SW480 (cell line): ENCODE measurements at regions not wholly inside any gene's neighbourhood (a gene's known extent, or its start where the extent isn't known, plus 50 kb on each side); places are given as distances from the start of the nearest gene placed in this dataset.

ENCODE experiments used
- DNase-seq: peaks from one replicate; pipeline ENCODE4 v3.0.0-alpha.2; 2016; ENCODE audit warnings: low spot score

DNA sequence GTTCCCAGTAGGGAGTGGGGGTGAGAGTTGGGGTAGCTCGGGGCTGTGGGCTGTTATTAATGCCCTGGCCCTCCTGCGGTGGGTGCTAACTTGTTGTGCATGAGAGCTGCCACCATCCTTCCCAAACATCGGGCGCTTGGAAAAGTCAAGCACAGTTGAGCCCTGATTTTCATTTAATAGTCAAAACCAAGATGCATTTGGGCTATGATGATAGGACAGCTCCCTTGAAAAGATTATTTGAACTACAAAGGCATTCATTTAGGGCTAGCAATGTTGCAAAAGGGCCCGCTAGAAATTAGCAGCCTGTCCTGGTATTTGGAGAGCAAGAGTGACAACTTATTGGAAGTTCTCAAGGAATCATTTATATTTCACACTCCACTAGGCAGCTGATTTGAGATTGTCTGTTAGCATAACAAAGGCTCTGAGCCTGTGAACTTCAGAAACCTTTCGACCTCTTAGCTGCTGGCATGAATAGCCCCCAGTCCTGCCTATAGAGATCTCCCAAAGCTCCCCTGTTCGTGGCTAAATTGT, 128.2 kb upstream of the TMEM161B start:
- DNase-seq: no peak

DNA sequence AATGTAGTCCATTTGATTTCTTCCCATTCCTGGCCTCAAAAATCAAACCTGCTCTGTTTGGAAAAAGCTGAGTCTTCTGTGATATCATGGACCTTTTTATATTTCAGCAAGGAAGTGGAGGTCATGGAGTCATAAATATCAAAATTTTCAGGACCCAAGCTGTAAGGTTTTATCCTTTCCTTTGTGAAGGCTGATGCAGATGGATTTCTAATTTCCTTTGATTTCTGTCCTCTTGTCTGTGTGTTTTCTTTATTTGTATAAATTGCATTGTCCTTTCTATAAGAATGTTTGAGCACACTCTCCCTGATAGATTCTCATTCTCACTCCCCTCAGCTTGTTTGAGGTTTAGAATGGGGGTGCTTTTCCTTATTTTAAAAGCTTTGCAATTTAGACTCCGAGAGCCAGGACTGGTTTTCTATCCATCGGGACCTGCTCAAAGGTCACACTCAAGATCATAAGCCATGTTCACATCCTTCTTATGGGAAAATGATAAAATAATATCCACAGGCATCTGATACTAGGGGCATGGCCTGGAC, 127.4 kb upstream of the TMEM161B start:
- DNase-seq: no peak

DNA sequence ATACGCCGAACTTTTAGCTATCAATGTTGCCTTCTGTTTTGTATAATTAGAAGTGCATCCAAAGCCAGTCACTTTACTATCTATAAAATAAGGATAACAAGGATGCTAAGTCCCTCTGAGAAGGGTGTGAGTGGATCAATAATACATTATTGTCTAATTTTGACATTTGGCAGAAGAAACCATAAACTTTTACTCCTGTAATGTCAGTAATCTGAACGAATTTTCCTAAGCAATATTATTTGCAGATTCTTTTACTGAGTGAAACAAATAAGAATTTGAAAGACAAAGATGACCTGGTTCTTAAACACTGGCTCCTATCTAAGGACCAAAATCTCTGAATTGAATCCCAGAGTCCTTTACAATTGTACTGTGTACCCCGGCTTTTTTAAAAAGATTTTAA, 126.6 kb upstream of the TMEM161B start:
- no peak for DNase-seq

DNA sequence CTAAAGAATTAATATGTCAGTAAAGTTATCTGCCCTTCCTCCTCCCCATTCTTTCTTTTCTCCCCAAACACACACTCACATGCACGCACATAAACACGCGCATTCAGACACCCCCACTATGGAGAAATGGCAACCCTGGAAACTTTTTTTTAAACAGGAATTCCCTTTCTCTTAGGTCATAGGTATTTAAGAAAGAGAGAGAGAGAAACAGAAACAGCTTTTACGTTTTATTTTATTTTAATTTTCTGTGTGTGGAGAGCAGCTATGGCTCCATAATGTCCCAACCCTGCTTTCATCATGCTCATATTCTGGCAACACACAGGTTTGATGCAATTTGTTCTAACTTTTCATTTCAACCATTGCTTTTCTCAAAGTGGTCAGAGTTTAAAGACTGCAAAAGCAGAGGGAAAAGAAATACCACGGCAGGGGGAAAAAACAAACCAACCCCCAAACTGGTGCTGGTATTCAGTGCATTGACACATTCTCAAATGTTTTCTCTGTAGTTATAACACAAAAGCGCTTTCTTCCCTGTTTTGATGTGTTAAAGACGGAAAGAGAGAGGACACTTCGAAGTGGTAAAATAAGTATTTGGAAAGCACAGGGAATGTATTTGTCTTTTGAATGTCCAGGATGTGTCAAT, 126.0 kb upstream of the TMEM161B start:
- DNase-seq: no peak

DNA sequence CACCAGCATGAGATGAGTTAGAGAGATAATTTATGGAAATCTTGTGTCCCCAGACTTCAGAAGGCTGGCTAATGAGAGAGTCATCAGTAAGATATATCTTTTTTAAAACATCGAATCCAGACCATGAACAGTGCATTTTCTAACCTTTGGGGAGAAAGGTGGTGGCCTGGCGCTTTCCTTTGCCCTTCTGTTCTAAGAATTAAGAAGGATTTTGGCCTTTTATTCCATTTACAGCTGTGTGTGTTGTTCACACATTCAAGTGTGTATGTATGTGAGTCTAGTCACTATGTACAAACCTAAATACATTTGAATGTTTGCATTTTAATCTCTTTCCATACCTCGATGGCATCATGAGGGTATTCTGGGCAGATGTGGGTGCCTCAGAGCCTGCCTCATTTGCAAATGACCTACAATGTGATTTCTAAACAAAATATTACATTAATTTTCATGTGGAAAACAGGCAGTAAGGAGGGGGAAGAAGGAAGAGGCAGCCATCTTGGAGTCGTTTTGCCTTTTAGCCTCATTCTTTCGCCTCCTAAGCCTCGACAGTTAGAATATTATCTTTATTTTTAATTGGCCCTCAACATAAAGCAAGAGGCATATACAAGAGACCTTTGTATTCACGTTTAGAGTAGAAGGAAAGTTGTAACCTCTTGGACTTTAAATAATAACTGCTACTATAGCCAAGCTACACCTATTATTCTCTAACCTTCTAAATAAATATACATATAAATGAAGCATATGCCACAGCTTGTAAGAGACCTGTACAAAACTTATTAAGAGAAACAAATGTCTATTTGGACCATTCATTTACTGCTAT, 125.3 kb upstream of the TMEM161B start:
- no peak for DNase-seq

DNA sequence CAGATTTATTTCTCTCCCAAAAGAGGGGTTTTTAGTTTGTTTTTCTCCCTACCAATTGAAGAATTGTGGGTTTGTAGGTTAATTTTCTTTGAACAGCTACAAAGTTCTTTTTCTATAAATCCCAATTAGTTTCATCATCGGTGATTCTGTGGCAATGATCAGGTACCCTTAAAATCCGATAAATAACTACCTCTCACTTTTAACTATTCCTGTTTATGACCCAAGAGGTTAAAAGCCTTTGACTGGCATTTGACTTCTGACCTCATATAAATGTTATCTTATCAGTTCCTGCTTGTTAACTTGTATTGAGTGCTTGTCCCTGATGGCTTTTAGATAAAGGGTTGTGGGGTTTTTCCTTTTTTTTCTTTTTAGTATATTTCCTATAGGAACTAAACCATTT, 124.4 kb upstream of the TMEM161B start:
- DNase-seq: no peak

DNA sequence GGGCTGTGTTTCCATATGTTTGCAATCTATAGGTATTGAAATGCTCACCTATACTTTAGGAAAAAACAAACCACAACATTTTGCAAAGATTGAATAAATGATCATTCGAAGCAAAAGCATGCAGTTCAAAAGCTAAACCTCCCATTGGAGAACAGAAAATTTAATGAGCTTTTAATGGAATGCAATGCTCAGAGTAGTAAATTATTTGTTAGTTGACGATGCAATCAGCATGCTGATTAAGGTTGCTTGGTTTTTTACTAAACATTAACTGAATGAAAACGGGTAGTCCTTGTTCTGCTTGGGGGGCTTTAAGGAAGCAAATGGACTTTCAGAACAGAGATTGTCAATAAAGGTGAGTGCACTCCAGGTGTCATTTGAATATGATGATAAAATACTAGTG, 123.3 kb upstream of the TMEM161B start:
- no peak for DNase-seq

DNA sequence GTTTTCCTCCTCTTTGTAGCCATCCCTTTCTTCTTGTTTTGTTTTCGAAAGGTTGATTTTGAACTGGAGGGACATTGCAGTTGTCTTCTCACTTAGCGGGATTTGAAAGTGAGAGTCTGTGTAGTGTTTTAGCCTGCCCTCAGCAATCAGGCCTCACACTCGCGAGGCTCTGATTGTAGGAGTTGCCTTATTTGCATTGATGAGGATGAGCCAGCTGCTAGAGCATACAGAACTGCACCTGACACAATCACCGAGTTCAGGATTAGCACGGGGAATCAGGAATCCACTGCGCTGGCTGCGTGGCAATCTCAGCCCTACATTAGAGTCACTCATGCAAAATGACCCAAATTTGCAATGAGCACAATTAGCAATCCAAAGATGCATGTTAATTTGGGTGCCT, 122.5 kb upstream of the TMEM161B start:
- DNase-seq: no peak

DNA sequence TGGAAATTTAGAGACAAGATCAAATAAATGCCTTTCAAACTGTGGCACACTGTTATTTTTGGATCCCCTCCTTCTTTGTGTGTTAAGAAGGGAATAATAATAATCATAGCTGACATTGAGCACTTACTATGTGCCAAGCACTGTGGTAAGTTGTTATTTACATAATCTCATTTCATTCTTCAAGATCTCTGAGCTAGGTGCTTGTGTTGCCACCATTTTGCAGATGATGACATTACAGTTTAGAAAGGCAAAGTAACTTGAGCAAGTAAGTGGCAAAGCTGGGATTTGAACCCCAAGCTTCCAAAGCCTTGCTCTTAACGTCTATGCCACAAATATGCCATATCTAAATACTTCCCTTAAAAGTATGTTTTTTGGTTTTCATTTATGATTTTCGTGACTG, 121.8 kb upstream of the TMEM161B start:
- no peak for DNase-seq

DNA sequence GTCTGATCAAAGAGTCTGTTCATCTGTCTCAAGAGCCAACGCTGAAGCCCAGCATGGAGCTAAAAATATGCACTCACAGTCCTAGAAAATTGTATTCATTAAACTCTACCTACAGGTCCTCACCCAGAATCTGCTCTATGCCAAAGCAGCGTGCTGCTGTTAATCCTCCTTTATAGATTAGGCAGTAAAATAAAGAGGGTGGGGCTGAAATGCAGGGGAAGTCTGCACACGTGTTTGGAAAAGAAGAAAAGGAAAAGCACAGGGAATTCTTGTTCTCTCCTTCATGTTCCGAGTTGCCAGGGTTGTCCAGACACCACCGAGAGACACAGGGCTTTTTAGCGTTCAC, 121.4 kb upstream of the TMEM161B start:
- DNase-seq: no peak

DNA sequence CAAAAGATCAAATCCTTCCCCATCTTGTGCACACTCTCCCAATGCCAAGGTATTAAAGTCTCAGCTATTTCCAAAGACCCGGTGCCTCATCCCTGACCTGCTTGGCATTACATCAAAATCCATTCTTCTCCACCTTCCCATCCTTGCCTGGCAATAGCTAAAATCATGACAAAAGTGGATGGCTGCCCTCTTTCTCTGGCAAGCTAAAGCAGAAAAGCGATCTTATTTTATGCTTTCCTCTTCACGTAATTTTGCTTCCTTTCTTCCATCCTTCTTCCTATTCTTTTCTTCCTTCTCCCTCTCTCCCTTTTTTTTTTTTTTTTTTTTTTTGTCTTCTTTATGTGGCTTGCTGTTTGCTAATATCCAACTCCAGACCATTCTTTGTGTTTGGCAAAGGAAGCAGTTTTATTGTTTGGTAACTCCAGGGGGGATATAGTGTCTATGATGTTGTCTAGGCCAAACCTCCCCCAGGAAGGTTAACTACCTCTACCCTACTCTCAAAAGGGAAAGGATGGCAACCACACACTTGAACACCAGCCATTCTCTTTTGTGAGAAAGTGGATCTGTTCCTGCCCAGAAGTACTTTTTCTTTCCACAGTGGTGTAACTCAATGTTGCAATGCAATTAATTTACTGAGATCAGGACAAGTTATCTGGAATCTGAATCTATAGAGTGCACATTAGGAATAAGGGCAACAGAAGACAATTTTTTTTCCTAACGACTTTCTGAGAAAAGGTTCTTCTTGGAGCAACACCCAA, 120.9 kb upstream of the TMEM161B start:
- DNase-seq: no peak

DNA sequence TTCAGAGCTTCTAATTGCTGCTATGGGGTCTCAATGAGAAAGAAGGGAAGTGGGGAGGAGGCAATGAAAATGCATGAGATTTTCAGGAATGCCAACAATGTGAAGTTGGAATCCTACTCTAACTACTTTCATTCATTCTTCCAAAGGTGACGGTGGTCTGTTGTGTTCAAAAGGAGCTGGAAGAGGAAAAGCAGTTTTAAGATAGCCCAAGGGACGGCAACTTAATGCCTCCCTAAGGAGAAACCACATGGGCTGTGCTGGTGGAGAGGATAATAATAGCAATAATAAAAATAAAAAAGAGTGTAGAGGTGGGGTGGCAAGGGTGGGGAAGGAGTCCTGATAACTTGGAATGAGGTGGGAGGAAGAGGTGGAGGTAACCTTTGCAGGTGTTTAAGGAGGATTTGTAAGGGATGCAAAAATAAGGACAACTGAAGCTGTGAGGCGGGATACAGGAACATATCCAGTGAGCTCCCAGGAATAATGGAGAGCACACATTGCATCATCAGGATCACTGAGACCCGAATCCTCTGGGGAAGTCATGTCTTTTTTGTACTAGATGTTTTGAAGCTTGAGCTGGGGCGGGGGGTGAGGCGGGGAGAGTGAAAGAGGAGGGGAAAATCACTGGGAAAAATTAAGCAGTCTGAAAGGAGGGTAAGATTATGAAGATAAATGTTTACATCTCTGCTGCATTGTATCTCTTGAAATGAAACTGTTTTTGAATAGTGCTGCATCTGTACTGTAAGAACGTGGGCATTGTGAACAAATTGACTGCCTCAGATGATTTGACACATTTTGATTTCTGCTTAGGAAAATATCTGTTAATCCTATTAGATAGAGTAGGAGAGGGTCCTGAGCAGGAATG, 120.1 kb upstream of the TMEM161B start:
- no peak for DNase-seq

DNA sequence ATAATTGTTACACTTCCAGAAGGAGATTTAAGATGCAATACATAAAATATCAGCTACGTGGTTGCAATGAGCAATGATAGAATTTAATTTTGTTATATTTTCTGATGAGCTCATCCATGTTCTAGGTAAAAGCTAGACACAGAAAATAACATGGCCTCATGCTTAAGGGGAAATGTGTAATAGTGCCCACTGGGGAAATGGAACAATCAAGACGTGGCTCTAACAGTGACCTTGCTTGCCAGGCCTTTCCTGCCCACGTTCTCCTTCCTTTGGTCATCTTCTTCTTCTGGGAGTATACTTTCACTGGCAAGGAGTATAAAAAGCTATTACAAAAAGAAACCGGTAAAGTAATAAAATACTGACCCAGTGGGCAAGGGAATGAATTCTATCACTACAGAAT, 116.2 kb upstream of the TMEM161B start:
- no peak for DNase-seq

DNA sequence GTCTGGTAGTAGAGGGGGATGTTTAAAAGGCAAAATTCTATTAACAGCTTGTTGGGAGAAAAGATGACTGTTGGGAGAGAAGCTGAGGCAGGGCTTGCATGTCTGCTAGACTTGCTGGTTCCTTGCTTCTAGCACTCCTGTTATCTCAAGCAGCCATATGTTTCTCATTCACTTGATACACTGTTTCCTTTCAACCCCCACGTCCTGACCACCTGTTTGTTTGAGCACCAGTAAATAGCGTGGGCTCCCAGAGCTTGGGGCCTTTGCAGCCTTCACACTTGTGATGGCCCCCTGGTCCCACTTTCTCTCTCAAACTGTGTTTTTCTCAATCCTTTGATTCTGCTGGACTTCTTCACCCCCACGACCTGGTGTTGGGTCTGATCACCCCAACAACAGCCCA, 111.7 kb upstream of the TMEM161B start:
- no peak for DNase-seq

DNA sequence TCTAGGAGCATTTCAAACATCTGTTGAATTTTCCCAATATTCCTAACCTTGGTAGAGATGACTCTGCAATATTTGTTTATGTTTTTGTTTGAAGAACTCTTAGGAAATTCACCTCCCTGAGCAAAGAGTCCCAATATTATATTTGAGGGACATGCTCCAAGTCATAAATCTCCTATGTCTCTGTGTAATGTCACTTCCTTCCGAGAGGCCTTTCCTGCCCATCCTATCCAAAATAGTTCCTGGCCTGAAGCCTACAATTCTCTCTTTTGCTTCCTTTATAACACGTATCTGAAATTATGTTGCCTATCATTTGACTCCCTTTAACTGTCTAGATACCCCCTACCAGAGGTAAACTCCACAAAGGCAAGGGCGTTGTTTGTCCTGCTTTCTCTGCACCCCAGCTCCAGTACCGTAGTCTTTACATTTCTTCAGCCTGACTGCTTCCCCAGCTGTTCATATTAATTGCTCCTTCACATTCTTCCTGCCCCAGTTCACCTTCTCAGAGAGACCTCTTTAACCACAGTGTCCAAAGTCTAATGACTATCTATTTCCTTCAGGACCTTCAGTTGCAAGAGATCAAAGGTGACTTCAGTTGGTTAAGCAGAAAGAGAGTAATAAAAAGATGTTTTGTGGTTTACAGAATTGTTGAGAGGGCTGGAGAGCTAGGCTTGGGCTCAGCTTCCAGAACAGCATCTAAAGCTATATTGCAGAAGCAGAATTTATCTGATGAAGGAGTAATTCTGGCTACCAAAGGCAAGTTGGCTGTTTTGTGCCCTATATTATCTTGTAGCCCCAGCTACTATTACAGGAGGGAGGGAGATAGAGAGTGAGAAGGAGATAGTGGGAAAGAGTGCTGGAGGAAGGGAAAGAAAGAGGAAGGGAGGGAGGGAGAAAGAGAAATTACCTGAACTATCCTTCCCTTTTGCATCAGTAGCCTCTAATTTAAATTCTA, 109.3 kb upstream of the TMEM161B start:
- DNase-seq: peak; percentile 80

DNA sequence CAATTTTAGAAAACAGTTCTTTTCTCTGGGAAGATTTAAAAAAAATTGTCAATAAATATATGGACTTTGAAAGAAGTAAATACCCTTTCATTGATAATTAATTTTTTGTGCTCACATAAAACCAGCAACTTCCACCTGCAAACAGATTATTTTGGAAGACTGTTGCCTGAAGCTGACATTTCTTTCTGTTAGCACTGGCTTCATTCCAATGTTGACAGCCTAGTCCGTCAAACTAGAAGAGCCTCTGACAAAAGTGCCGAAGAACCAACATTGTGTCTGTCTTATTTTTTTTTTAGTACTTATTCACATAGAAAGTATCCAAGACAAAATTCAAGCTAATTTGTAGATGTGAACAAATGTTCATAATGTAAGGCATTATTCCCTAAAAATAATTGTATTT, 108.6 kb upstream of the TMEM161B start:
- DNase-seq: no peak

DNA sequence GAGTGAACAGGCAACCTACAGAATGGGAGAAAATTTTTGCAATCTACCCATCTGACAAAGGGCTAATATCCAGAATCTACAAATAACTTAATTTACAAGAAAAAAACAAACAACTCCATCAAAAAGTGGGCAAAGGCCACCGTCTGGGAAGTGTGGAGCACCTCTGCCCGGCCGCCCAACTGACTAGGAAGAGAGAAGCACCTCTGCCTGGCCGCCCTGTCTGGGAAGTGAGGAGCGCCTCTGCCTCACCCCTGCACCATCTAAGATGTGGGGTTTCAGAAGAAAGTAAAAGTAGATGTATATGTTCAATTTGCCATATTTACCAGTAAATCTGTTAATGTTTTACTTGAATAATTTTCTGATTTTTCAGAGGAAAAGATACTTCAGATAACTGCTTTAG, 108.1 kb upstream of the TMEM161B start:
- no peak for DNase-seq

DNA sequence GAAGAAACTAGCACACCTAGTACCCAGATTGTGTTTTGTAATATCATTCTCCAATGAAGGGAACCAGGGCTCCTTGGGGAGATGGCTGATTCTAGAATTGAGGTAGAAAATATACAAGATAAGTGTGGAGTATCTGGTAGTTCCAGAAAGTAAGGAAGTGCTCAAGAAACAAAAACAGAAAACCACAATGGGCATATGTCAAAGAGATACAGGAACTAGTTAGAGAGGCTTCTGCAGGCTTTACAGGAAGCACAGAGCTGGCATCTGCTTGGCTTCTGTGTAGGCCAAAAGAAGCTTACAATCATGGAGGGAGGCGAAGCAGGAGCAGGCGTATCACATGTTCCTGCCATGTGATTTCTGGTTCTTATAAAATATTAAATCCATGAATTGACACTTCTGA, 105.7 kb upstream of the TMEM161B start:
- no peak for DNase-seq

DNA sequence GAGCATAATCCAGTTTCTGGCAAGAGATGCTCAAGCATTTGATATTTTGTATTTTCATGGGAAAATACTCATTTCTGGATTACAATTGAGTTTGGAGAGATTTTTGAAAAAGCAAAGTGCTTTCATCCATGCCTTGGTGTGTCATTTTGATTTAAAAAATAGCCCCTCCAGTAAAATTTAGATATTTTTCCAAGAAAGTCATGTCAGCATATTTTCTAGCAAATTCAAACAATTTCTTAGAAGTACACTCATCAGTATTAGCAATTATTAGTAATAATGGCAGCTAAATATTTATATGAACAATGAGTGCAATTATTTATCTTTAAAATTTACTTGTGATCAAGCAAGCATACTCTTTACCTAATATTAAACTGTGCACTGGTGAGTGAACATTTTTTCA, 102.2 kb upstream of the TMEM161B start:
- no peak for DNase-seq

DNA sequence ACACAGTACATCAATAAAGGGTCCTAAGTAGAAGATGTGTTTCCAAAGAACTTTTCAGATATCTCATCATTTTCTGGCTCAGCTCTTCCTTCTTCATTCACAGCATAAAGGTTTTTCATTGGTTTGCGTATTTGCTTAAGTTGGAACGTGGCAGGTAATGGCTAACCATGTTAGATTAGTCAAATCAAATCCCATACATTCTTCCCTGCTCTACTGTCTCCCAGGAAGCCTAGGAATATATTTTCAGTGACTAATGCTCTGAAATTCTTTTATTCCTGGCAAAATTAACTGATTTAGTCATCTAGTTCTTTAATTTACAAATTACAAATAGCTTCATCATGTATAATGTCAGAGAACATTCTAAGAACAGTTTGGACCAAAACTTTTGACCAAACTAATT, 99.6 kb upstream of the TMEM161B start:
- no peak for DNase-seq

DNA sequence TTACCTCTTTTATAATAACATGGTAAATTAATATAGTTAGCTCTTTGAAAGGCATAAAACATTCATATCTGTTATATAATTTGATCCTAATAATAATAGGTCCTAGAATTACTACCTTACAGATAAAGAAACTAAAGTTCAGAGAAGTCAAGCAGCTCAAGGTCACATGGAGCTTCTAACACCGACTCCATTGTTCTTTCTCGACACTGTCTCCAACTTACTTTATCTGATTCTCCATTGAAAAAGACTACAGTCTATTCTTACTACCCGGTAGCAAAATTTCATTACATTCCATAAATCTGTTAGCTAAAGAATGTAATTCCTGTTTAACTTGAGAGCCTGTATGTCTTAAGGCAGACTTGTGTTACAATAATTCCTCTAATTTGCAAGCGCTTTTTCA, 96.3 kb upstream of the TMEM161B start:
- no peak for DNase-seq
